HT-29 (cell line): ENCODE measurements at regions not wholly inside any gene's neighbourhood (a gene's known extent, or its start where the extent isn't known, plus 50 kb on each side); places are given as distances from the start of the nearest gene placed in this dataset.
"Not testable (repeated sequence)": the region's sequence is repeated elsewhere in the genome, so short reads cannot be mapped to it uniquely, and the experiment has no call there.

Source experiments
- DNase-seq: peaks from one replicate; pipeline ENCODE4 v3.0.0-alpha.2; 2015; ENCODE audit warnings: low spot score

DNA sequence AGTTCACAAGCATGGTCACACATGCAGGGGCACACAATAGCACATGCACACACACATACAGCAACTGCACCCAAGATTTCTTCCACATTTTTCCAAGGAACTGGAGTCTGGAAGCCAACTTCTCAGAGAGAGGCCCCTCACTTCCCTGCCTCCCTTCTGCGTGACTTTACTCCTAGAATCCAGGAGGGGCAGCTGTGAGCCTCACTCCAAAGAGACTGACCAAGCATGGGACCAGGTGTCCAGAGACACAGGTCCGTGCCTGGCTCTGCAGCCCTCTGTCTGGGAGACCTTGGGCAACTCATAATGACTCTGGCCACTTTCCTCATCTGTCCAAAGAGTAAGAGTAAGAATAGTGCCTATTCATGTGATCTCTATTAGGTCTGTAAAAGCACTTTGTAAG, 104.7 kb upstream of the TMEM132E start:
- peak; percentile 31 for DNase-seq

DNA sequence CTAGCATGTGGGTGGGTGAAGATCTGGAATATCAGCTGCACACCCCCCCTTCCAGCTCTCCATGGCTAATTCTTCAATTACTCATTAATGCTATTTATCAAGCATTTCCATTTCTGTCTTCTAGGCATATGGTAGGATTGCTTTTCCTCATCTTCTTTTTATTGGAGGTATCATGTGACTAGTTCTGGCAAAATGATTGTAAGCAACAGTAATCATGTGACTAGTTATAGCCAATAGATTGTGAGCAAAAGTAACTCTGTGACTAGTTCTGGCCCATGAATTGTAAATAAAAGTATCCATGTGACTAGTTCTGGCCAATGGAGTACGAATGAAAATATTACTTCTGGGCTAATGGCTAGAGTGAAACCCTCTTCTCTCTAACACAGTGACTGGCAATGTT, 107.0 kb upstream of the TMEM132E start:
- no peak for DNase-seq

DNA sequence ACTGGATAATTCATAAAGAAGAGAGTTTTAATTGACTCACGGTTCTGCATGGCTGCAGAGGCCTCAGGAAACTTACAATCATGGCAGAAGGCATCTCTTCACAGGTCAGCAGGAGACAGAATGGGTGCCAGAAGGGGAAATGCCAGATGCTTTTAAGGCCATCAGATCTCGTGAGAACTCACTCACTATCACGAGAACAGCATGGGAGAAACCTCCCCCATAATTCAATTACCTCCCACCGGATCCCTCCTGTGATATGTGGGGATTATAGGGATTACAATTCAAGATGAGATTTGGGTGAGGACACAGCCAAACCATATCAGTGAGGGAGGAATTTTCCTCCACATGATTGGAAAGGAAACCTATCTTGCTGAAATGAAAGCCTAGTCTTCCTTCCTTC, 108.1 kb upstream of the TMEM132E start:
- not testable (repeated sequence) for DNase-seq

DNA sequence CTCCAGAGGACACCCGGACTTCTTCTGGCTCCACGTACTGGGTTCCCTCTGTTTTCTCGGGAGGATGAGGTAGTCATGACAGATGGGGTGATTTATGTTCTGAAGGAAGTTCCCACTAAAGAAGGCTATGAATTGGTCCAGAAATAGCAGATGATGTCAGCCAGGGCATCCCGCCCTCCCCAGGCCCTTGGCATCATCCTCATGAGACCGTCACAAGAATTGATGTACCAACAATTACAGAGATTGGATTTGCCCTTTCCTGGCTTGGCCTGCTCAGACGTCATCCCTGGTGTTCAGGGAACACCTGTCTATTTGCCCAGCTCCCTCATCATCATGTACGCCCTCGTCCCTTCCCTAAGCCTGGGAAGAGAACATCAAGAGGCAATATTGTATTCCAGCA, 102.8 kb upstream of the CCL1 start:
- no peak for DNase-seq

DNA sequence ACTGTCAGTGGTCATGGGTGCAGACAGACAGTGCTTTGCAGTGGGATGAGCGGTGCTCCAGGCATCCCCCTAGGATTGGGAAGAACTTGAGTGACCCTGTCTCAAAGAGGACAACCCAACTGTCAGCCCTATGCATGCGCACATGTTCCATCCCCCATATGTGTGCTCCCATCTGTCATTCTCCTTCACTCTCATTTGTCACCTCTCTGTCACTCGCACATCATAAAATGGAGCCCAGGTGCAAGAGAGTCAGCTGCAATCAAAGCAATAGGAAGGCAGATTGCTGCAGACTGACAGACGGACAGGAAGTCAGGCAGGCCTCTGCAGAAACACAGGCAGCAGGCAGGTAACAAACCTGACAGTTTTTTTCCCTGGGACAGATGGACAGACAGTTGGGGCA, 101.8 kb upstream of the CCL1 start:
- no peak for DNase-seq

DNA sequence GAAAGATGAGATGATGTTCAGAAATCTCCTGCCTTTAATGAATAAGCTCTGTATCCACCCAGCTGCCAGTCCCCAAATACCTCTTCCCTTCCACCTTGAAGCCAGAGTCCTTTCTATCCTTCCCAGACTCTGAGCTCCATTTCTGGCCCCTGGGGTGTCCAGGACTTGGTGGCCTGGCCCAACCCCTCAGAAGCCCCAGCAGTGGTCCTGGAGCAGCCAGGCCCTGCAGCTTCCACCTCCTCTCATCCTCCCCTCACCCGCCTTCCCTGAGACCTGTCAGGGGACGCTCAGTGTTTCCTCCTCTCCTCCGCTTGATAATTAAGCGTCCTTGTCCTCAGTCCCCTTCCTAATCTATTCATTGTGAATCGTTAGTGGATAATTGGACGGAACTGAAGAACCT, 95.2 kb upstream of the CCL1 start:
- DNase-seq = no peak

DNA sequence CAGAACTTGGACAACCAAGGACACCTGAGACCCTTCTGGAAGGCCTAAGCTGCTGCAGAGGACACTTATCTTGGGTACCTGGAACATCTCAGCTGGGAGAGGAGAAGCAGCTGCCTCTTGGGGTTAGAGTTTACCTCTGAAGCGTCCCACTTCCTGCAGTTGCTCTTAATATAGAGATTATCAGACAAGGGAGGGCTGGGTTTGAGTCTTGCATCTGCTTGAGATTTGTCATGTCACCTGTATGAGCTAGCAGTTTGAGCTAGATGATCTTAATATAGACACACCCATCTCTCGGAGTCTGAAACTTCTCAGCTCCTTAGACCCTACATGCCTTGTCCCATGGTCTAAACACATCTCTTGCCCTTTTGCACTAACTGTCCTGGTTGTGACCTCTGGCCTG, 93.1 kb upstream of the CCL1 start:
- DNase-seq = no peak

DNA sequence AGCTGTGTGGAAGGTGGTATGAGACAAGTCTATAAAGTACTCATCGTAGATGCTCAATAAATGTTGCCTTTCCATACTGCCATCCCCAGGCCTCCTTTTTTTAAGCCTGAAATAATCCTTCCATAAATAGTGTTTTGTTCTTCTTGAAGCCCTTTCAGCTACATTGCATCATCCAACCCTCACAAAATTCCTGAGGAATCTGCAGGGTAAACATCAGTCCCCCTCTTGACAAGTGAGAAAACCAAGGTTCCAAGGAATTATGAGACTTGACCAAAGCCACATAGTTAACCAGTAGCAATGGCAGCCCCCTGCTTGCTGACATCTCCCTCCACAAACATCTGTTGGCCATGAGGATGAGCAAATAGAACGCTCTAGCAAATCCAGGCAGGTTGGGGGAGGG, 89.7 kb upstream of the CCL1 start:
- no peak for DNase-seq

DNA sequence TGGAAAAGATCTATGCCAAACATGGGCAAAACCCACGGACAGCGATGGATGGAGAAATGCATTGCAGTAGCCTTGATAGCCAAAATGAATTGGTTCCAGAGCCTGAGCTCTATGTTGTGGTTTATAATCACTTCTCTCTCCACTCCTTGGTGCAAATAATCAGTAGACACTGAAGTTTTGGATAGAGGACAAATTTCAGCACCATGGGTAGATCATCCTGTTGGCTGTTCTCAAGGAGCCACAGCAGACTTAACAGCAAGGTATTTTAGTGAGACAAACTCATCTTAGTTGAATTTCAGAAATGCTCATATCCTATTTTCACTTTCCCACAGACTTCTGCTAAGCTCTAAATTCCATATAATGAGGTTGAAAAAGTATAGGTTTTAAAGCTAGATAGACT, 88.3 kb upstream of the CCL1 start:
- no peak for DNase-seq

DNA sequence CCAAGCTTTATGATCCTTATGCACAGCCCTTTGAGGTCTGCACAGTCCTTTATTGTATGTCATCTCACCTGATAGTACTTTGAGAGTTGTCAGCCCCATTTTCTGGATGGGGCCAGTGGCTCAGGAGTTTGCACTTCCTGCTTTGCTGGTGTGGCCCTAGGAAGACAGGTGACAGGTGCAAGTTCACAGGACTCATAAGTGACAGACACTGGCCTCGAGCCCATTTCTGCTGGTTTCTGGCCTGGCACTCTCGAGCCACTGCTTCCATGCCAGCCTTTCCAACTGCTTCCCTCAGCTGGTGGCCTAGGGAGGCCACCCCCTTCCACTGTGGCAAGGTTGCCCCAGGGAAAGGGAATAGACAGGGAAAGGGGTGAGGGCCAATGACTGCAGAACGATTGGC, 84.4 kb upstream of the CCL1 start:
- no peak for DNase-seq

DNA sequence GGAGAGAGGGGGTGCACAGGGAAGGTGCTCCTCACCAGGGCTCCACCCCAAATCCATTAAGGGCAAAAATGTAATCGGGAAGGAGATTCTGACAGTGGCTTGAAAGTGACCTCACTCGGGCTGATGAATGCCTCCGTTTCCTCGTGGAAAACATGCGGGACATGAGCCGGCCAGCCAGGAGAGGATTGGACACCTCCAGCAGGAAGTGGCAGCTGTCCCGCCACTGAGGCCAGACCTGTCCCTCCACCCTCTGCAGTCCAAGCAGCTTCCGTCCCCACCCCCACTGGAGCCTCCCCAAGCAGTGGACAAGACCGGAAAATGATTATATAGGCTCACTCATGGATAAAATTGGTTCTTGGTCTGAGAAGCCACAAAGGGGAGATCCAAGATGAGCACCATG, 82.1 kb upstream of the CCL1 start:
- DNase-seq = no peak

DNA sequence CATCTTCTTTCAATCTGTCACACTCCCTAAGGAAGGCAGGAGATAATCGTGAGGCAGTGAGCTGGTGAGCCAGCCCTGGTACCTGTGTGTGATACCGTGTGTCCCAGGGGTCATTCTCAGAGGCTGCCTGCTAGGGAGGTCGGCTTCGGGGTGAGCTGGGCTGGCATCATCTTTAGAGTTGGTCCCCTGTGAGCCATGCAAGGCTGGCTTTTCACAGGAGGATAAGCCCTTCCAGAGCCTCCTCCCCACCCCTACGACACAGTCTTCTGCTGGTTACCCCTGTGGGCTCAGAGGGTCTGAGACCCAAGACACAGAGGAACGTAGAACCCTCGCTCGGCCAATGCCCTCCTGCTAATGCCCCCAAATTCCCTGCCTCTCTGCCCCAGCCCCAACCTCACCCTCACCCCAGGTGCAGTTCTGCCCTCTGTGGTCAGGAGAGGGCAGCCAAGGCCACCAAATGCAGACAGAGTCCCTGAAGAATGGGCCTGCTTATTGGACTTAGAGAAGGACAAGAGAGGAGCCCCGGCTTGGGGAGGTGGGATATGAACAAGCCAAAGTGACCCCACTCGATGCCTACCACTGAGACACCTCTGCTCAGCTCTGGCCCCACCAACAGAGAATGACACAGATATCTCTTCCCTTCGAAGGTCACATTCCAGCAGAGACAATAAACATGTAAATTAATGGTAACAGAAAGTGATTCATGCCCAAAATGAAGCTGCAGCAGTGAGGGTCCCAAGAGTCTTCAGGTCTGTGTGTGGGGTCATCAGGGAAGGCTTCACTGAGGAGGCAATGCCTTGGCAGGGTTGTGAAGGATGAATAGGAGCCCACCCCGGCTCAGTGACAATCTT, 80.8 kb upstream of the CCL1 start:
- peak; percentile 23 for DNase-seq

DNA sequence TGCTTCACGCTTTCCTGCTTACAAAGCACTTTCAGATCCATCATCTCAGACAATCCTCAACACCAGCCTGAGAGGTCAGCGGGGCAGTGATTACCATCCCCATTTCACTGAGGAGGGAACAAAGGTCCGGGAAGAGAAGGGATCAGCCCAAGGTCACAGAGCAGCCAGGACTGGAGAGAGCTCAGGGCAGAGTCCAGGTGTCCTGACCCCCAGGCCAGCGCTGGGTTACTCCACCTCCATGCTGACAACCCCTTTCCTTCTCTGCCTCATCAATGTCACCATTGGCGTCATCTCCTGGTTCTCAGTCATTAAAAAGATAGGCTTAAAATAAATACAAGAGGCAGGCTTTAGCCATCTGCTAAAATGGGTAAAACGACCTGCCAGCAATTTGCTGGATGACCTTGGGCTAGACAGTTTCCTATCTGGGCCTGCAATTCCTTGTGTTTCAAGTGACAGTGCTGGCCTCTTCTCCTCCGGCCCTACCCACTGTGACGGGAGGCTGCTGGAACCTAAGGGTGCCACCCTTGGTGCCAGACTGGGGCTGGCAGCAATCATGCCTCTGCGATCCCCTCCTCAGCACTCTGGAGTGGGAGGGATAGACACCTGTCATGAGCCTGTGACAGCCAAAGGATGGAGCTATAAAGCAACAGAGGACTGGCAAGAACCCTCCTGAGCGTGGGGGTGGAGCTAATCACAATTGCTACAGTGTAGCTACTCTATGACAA, 79.5 kb upstream of the CCL1 start:
- DNase-seq = no peak

DNA sequence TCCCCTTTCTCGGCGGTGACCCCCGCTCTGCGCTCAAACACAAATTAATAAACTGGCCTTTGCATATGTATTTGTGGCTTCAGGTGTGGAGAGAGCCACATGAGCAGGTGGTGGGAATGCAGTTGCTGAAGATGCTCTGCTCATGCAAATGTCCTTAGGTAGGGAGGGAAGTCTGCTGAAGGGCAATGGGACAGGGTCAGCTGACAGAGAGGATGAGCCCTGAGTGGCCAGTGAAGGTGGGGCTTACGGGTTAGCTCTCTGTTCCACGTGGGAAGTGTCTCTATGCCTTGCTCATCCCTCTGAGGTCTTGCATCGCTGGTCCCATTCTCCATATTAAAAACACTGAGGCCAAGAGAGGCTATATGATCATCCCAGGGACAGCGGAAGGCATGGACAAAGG, 74.2 kb upstream of the CCL1 start:
- DNase-seq = no peak

DNA sequence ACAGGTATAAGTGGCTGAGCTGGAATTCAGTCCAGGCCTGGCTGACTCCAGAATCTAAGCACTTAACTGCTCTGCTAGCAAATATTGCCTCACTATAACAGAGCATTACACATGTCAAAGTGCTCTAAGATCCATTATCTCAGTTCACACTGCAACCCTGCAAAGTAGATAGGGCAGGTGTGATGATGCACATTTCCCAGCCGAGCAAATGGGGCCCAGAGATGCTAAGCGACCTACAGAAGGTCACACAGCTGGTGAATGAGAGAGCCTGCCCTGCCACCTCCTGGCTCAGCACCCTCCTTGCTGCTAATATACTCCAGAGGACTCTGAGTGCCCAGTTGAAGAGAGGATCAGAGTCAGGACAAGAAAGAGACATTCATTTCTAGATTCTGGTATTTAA, 73.6 kb upstream of the CCL1 start:
- no peak for DNase-seq

DNA sequence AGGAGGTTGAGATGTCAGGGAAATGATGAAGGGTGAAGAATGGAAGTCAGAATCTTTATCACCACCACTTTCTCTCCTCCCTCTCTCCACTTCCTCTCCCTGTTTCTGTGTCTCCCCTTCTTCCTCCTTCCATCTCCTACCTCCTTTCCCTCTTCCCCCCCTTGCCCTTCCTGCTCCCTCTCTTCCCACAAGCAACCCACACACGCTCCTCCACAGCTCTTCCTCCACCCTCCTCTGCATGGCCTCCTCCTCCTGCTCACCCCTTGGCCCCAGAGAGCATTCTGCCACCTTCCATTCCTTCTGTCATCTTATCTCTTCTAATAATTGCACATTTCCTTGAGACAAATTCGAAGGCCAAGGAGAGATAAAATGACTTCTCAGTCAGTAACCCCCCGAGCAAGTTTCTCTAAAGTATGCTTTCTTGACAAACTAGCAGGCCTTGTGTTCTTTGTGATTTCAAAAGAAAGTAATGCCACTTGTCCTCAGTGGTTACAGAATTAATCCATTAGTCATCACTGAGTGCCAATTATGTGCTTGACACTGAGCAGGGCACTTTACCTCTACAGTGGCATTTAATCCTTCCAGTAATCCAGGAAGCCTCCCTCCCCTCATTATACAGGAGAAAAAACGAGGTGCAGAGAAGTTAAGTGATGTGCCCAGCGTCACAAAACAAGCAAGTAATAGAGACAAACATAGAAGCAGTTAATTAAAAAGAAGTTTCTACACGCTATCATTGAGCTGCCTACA, 72.3 kb upstream of the CCL1 start:
- DNase-seq = no peak

DNA sequence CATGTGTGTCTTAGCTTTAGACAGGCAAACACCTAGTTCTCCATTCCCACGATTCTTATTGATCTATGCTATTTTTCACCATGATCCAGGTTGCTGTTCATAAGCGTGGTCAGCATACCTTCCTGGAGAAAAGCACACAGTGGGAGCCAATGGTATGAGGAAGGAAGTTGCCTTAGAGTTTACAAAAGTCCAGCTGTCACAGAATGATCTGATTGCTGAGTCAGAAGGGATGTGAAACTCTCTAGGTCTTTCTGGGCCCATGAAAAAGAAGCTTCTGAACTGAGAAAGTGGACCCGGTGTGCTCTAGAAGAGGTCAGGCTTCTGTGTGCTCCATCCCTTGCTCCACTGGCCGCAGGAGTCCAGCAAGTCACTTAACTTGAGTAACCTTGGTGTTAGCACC, 71.0 kb upstream of the CCL1 start:
- DNase-seq = no peak

DNA sequence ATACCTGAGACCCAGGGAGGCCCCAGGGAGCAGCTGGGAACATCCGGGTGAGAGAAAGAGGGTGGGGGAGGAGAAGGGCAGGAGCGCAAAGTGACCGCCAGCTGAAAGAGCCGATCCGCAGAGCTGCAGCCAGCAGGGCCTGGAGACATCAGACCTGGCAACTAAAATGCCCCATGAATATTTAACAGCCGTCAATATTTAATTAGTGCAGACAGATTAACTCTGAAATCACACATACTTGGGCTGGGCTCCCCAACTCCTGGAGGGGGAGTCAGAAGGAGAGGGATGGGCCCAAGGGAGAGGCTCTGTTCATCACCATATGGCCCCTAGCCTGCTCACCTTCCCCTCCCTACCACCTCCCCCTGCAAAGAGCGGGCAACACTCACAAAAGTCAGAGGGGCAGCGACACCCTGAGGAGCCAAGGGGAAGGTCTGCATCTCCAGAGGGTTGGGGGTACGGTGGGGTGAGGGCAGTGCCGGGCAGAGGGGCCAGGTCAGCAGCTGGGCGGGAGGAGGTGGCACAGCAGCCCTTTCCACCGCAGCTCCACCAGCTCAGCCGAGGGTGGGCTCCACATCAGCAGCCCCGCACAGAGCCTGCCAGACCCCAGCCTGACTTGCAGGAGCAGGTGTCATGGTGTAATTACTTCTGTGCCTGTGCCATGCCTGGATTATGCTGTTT, 61.9 kb upstream of the CCL1 start:
- no peak for DNase-seq

DNA sequence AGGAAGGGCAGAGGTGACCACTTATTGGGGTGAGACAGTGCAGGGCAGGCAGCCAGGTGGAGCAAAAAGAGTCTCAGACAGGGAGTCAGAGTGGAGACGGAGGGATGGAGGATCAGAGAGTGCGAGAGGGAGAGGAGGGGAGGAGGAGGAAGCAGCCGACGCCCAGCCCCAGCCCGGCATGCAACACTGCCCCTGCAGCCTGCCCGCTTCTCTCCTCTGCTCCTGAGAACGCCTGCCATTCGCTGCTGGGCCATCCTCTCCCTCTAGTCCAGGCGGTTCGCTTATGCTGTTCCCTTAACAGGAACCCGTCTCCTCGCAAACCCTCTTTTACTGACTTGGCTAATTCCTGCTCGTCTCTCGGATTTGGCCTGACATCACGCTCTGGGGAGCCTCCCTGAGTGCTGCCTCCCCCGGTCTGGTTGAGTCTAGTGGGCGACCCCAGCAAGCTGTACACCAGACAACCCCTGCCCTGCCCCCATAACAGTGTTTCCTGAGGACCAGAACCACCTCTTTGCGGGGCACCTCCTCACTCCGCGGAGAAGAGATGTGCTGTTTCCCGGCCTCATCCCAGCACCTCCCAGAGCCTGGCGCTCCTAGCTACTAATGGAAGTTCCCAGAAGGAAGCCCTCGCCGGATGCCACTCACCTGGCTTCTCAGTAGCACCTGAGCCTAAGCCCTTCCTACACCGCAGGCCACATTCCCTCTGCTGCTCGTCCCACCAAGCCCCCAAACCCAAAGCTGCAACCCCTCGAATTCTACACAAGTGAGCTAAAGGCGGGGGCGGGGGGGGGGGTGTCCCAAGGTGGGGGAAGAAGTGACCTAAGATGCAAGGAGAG, 61.2 kb upstream of the CCL1 start:
- DNase-seq = no peak

DNA sequence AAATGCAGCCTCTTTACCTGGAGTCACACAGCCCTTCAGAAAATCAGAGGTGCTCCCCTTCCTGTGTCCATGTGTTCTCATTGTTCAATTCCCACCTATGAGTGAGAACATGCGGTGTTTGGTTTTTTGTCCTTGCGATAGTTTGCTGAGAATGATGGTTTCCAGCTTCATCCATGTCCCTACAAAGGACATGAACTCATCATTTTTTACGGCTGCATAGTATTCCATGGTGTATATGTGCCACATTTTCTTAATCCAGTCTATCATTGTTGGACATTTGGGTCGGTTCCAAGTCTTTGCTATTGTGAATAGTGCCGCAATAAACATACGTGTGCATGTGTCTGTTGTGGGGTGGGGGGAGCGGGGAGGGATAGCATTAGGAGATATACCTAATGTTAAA, 60.3 kb upstream of the CCL1 start:
- not testable (repeated sequence) for DNase-seq

DNA sequence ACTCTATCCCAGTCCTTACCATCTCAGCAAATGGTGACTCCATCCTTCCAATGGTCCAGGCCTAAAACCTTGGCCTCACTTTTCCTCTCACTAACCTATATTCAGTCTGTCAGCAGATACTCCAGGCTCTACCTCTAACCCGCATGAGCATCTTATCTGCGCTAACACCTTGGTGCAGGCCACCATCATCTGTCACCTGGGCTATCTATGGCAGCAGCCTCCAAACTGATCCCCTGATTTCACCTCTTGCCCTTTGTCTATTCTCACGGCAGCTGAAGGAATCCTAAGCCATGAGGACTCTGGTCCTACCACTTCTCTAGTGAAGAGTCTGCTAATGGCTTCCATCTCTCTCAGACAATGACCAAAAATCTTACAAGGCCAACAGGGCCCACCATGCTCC, 57.9 kb upstream of the CCL1 start:
- DNase-seq = no peak
